ENCODE measurements at regions not wholly inside any gene's neighbourhood (a gene's known extent, or its start where the extent isn't known, plus 50 kb on each side); places are given as distances from the start of the nearest gene placed in this dataset.

GRCh38 chr10:44240584-44241205 lies 144.2 kb downstream of the CXCL12 start:
- DNase-seq, result no peak

DNA sequence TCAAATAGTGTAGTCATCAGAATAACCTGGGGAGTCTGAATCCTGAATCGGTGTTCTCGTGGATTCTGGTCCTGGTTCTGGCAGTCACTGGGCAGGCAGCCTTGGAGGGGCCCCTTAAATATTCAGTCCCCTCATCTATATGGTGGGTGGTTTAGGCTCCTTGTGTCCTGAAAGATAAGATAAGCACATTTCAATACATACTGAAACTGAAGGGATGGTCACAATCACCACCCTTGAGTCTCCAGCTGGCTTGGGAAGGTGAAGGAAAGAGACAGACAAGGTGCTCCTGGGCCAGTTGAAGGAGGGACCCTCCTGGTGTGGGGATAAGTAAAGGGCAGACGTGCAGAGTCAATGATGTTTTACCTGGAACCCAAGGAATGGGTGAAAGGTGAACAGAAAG lies 146.7 kb downstream of the CXCL12 start:
- no peak for DNase-seq

DNA sequence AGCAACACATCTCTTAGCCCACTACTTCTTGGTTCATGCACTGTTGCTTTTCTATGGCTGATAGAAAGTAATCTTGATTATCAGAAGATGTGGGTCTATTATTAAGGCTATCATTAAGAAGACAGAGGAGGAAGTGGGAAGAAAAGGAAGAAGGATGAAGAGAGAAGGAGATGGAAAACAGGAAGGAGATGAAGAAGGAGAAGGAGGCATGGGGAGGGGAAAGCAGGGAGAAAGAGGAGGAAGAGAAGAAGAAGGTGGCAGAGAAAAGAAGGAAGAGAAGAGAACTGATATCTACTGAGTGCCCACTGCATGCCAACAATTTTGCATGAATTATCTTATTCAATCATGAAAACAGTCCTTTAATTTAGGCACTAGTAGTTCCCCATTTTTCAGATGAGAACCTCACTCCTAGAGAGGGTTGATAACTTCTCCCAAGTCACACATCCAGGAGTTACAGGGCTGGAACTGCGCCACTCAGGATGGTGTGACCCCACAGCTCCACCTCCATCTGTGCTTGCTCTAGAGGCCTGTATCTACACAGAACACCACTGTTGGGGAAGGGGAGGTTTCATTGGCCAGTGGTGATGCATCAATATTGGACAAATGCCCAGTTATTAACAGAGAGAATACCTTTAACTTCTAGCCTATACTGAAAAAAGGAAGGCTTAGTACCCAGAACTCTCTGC lies 147.4 kb downstream of the CXCL12 start:
- no peak for DNase-seq

DNA sequence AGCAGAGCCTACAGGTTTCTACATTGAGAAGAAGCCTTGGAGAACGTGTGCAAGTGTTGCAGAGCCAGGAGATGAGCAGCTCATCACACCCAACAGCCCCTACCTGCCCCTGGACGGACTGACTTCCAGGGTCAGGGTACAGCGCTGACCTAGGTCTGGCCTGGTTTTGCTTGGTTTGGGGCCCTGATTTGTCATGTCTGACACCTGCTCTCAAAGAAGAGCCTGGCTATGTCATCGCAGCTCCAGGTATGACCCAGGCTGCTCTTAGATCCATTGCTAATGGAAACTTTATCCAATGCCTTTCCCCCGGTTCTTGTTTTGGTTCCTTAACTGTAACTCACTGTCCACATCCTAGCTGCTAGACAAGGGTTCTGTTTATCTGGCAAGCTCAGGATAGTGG lies 149.5 kb downstream of the CXCL12 start:
- DNase-seq, result no peak

- DNase-seq, result no peak
Observed at GRCh38 chr10:44234483-44234875, 150.4 kb downstream of the CXCL12 start.

DNA sequence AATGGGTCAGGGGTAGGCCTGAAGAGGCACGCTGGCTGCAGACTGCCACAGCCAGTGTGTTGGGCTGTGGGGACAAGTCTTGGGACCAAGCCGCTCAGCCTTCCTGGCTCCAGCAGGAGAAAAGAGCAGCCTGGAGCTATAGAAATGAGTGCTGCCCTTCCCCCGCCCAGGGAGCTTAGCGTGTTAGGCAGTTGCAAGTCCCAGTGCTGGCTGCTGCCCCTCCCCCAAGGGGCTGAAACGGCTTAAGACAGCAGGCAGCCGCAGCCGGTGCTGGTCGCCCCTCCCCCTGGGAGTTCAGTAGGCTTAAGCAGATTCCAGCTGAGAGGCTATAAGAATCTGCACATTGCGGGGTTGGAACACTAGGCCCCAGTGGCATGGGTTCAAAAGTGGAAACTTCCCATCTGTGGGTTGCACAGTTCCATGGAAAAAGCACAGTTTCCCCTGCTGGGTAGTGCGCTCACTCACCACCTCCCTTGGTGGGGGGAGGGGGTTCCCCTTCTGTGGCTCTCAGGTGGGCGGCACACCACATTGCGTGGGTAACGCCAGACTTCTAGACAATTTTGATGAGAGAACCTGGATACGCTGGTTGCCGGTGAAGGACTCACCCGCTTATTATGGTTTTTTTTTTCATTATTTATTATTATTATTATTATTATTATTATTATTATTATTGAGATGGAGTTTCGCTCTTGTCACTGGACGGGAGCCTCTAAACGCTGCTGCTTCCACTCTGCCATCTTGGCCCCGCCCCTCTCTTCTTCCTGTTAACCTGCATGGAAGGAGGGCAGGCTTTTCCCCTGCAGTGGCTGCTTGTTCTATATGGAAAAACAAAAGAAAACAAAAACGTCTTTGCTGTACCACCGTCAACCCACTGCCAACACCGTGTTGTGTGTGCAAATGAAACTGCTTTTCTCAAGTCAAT lies 151.1 kb downstream of the CXCL12 start:
- DNase-seq, result no peak

DNA sequence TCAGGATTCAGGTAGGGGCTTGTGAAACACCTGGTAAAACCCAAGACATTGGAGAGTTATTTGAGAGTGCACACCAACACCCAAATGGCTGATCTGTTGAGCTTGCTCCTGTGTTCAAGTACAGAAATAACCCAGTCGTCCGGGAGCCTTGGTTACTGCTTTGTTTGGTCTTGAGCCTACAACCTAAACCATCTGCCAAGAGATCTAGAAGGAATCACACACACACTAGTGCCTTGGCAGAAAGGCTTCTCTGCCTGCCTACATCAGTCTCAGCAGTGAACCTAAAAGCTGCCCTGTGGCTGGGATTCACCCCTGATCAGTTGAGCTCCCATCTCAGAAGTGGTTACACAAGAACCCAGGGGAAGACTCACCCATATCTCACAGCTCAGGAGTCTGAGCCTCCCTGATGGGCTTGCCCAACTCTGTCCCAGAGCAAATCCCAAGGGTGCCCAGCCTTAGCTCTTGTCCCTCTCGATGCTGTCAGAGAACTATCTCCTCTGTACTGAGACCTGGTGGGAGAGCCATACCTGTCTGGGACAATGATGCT lies 167.6 kb downstream of the CXCL12 start:
- no peak for DNase-seq

GRCh38 chr10:44216073-44216472 lies 168.8 kb downstream of the CXCL12 start:
- no peak for DNase-seq

- DNase-seq, result no peak
Observed at GRCh38 chr10:44209811-44210210, 175.1 kb downstream of the CXCL12 start.

DNA sequence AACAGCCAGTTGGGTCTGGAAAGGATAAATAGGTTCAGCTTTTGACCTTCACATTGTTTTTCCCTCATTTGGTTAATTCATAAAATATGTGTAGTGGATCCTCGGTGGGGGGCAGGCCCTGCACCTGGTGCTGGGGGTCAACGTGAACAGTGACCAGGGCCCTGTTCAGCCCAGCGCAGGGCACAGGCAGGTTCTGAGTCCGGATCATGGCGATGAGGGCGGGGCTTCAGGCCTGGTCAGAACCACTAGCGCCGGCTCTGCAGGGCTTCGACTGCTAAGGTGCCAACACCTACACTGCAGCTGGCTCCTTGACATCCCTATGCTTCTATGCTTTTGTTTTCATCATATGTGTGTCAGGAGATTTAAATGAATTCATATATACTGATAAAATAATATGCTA lies 177.7 kb downstream of the CXCL12 start:
- DNase-seq, result no peak

GRCh38 chr10:44206127-44206818 lies 178.6 kb downstream of the CXCL12 start:
- DNase-seq, result no peak

DNA sequence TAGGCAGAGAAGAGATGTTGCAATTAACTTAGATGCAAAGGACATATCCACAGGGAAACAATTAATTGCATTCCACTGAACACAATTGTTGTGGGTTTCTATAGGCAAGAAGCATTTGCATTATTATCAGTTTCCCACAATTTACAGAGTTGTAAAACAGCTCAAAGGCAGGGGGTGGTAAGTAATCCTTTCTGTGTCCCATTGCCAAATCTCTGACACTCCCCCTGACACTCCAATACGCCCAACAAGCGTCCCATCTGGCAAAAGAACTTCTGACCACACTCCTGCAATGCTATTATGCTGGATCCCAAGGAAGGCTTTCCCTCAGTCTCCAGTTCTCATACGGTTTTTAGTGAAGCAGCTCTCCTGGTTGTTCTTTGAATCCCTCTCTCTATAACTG lies 179.8 kb downstream of the CXCL12 start:
- DNase-seq, result no peak

GRCh38 chr10:44203535-44203934 lies 181.4 kb downstream of the CXCL12 start:
- no peak for DNase-seq

DNA sequence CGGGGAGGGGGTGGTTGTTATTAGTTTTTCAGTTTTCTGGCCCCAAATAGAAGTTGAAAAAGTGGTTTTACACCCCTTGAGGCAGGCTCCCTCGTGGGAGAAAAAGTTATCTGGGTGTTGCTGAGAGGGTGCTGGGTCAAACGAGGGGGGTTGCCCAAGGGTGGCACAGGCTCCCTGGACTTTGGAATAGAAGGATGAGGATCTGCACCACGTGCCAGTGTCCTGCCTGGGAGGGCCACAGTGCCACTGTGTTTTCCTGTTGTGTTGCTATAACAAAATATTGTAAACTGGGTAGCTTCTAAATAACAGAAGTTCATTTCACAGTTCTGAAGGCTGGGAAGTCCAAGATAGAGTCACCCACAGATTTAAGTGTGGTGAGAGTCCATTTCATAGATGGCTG lies 181.9 kb downstream of the CXCL12 start:
- no peak for DNase-seq

DNA sequence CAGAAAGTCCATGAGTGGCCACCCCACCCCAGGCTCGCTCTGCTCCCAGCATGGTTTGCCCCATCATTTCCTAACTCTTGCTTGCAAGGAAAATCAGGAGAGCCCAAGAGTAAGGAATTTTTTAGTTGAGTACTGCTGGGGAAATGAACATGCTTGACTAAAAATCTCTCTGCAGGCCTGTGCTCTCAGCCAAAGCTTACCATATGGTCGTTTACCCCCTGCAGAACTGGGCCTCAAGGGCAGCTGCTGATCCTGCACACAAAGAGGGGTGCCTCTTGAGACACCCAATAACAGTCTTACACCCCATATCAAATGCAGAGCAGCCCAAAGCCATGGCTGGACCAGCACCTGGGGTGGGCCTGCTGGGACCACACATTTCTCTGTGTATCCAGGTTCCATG lies 183.2 kb downstream of the CXCL12 start:
- no peak for DNase-seq

GRCh38 chr10:44201011-44201410 lies 183.9 kb downstream of the CXCL12 start:
- no peak for DNase-seq

DNA sequence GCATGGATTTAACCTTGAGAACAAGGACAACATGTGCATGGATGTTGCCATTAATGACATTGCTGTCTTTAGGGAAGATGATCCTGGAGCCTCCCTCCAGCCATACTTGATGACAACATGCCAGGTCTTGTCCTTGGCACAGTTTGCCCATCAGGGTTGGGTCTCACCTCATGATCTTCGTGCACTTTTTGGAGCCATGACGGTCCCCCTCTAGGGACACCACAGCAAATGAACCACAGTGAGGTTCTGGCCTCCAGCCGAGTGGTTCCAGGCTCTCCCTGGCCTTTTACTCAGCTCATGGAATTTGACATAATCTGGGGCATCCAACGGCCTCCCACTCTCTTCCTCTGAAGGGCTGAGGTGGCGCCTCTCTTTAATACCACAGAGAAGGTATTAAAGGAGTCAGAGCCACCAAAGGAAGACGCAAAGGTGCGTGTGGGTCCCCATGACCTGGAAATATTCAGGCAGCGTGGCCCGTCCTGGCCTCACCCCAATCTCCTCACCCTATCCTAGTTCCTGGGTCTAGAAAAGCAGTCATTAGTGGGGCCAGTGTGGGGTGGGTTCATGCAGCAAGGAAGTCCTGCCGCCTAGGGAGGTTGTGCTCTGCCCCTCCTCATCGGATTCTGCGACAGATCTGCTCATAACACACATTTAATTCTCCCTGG lies 184.8 kb downstream of the CXCL12 start:
- DNase-seq, result no peak

- DNase-seq, result no peak
Observed at GRCh38 chr10:44199267-44199666, 185.6 kb downstream of the CXCL12 start.

DNA sequence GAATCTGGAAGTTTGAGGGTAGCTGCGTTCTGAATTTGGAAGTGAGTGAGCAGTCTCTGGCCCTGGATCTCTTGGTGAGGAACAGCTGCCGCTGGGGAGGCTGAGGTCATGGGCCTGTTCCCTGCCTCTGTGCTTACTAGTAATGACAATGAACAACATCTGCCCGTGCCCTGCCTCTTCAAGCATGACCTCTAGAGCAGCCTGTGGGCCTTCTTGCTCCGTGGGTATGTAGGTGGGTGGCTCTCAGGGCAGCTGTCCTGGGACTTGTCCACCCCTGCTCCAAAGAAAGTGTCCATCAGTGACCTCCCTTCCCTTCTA lies 186.2 kb downstream of the CXCL12 start:
- DNase-seq, result no peak

- DNase-seq, result no peak
Observed at GRCh38 chr10:44198096-44198779, 186.7 kb downstream of the CXCL12 start.

DNA sequence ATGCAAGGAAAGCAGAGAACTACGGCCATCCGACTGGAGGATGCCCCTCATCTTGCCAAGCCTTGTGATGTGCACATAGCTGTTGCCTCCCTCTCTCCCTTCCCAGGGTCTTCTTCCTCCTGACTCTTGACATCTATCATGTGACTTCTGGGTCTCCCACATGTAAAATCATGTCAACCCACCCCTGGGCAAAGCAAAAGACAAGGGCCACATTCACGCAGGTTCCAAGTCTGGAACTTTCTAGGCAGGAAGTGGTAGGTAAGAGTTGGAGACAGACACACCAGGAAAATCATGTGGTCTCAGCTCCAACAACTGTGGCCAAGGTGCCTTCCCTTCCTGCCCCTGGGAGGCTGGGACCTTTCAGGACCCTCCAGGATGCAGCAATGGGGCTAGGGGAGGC lies 187.3 kb downstream of the CXCL12 start:
- DNase-seq, result no peak

DNA sequence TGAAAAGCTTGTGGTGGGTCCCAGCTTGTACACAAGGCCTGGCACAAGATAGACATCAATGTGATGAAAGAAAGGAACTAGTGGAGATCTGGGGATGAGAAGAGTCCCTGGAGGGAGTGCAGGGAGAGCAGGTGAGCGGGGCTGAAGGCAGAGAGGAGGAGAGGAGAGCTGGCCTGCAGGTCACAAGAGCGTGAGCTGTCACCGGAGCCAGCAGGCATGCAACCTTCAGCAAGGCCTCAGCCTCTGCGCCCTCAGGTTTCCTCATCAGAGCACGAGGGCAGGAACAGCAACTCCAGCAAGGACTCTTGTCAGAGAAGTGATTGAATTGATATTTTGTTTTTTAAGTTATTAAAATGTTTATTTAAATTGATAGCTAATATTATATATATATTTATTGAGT lies 188.6 kb downstream of the CXCL12 start:
- no peak for DNase-seq

All from suppressor macrophage (primary cell).